ENCODE measurements at regions not wholly inside any gene's neighbourhood (a gene's known extent, or its start where the extent isn't known, plus 50 kb on each side); places are given as distances from the start of the nearest gene placed in this dataset.
"Not testable (repeated sequence)": the region's sequence is repeated elsewhere in the genome, so short reads cannot be mapped to it uniquely, and the experiment has no call there.

GRCh38 chr1:215423288-215423687, 143.8 kb upstream of the KCTD3 start:
- H3K27me3 ChIP-seq (ENCODE audit: low read length), result no peaks in the 10 kb centered on the region
- no peak overlapping the region for H2AFZ ChIP-seq (ENCODE audit: low read length)
- no peaks in the 10 kb centered on the region for H3K9me3 ChIP-seq (ENCODE audit: low read length)
- H3K27ac ChIP-seq (ENCODE audit: low read length), result no peak overlapping the region
- H3K9ac ChIP-seq (ENCODE audit: low read length), result no peak overlapping the region
- intact Hi-C loops (cut with micrococcal nuclease), result loop anchor here (5.0 kb wide), 1 partner anchor 151 kb away; no protein-coding TSS in a partner anchor
- CTCF ChIA-PET, result no interaction called here
- no peak overlapping the region for H3K4me3 ChIP-seq (ENCODE audit: low read length)
- no peaks in the 10 kb centered on the region for H3F3A ChIP-seq (ENCODE audit: low read length, unreplicated experiment)
- no TSS peak for BruUV-seq (replicated peaks)
- H3K9me2 ChIP-seq (replicated peaks; ENCODE audit: low read length), result no peaks in the 10 kb centered on the region
- H4K20me1 ChIP-seq (ENCODE audit: low read length), result no peaks in the 10 kb centered on the region
- ATAC-seq (no peak), DNase-seq (no peak)
- no peaks in the 10 kb centered on the region for H3K36me3 ChIP-seq (ENCODE audit: low read depth, low read length)
- TF ChIP-seq CTCF (conservative IDR thresholded peaks at IDR 0.05; ENCODE audit: low read depth, low read length), result no peak
- no peak for TF ChIP-seq EZH2phosphoT487 (IDR thresholded peaks at IDR 0.05; ENCODE audit: borderline replicate concordance, low read length)
- no peak for TF ChIP-seq EZH2 (IDR thresholded peaks at IDR 0.05; ENCODE audit: low read length, unreplicated experiment)
- POLR2A ChIA-PET (ENCODE audit: unreplicated experiment), result no interaction called here
- H3K79me2 ChIP-seq (ENCODE audit: low read length), result no peaks in the 10 kb centered on the region
- H3K4me1 ChIP-seq (ENCODE audit: insufficient read depth, low read length), result peaks cover 32% of the 10 kb centered on the region
- no peak overlapping the region for H3K4me2 ChIP-seq (ENCODE audit: low read length)

- Histone ChIP-seq H3K9me3 (ENCODE audit: low read length) (no peaks in the 10 kb centered on the region), H3K9ac (ENCODE audit: low read length) (no peak overlapping the region), H3K4me3 (ENCODE audit: low read length) (no peak overlapping the region), H3K79me2 (ENCODE audit: low read length) (no peaks in the 10 kb centered on the region), H3K4me2 (ENCODE audit: low read length) (no peak overlapping the region), H3K9me2 (replicated peaks; ENCODE audit: low read length) (no peaks in the 10 kb centered on the region), H2AFZ (ENCODE audit: low read length) (no peak overlapping the region), H3K27me3 (ENCODE audit: low read length) (no peaks in the 10 kb centered on the region), H4K20me1 (ENCODE audit: low read length) (no peaks in the 10 kb centered on the region), H3K27ac (ENCODE audit: low read length) (no peak overlapping the region), H3K4me1 (ENCODE audit: insufficient read depth, low read length) (peaks cover 21% of the 10 kb centered on the region), H3F3A (ENCODE audit: low read length, unreplicated experiment) (no peaks in the 10 kb centered on the region), H3K36me3 (ENCODE audit: low read depth, low read length) (no peaks in the 10 kb centered on the region)
- ChIA-PET POLR2A (ENCODE audit: unreplicated experiment) (no interaction called here), CTCF (no interaction called here)
- ATAC-seq (no peak), DNase-seq (no peak)
- no TSS peak for BruUV-seq (replicated peaks)
- intact Hi-C loops (cut with micrococcal nuclease), result no loop called here
- TF ChIP-seq EZH2 (IDR thresholded peaks at IDR 0.05; ENCODE audit: low read length, unreplicated experiment) (no peak), CTCF (conservative IDR thresholded peaks at IDR 0.05; ENCODE audit: low read depth, low read length) (no peak), EZH2phosphoT487 (IDR thresholded peaks at IDR 0.05; ENCODE audit: borderline replicate concordance, low read length) (no peak)
Measured at GRCh38 chr1:215425138-215425537, 142.0 kb upstream of the KCTD3 start.

GRCh38 chr1:215426101-215426500, 141.0 kb upstream of the KCTD3 start:
- Histone ChIP-seq H3K9me2 (replicated peaks; ENCODE audit: low read length) (no peaks in the 10 kb centered on the region), H3K79me2 (ENCODE audit: low read length) (no peaks in the 10 kb centered on the region), H3K9ac (ENCODE audit: low read length) (no peak overlapping the region), H3K36me3 (ENCODE audit: low read depth, low read length) (no peaks in the 10 kb centered on the region), H3K4me3 (ENCODE audit: low read length) (no peak overlapping the region), H3F3A (ENCODE audit: low read length, unreplicated experiment) (no peaks in the 10 kb centered on the region), H3K27me3 (ENCODE audit: low read length) (no peaks in the 10 kb centered on the region), H4K20me1 (ENCODE audit: low read length) (no peaks in the 10 kb centered on the region), H3K4me2 (ENCODE audit: low read length) (no peak overlapping the region), H3K4me1 (ENCODE audit: insufficient read depth, low read length) (peaks cover 20% of the 10 kb centered on the region), H3K9me3 (ENCODE audit: low read length) (no peaks in the 10 kb centered on the region), H3K27ac (ENCODE audit: low read length) (no peak overlapping the region), H2AFZ (ENCODE audit: low read length) (no peak overlapping the region)
- no TSS peak for BruUV-seq (replicated peaks)
- ChIA-PET CTCF (no interaction called here), POLR2A (ENCODE audit: unreplicated experiment) (no interaction called here)
- DNase-seq (peak; percentile 84), ATAC-seq (peak; percentile 87)
- TF ChIP-seq CTCF (conservative IDR thresholded peaks at IDR 0.05; ENCODE audit: low read depth, low read length) (no peak), EZH2phosphoT487 (IDR thresholded peaks at IDR 0.05; ENCODE audit: borderline replicate concordance, low read length) (no peak), EZH2 (IDR thresholded peaks at IDR 0.05; ENCODE audit: low read length, unreplicated experiment) (no peak)
- intact Hi-C loops (cut with micrococcal nuclease), result no loop called here

- intact Hi-C loops (cut with micrococcal nuclease); POLR2A ChIA-PET (ENCODE audit: unreplicated experiment); H3K36me3 ChIP-seq (ENCODE audit: low read depth, low read length); H3K4me3 ChIP-seq (ENCODE audit: low read length); H3K9ac ChIP-seq (ENCODE audit: low read length); H3K4me2 ChIP-seq (ENCODE audit: low read length); H2AFZ ChIP-seq (ENCODE audit: low read length); H3K9me3 ChIP-seq (ENCODE audit: low read length); BruUV-seq (replicated peaks); H3F3A ChIP-seq (ENCODE audit: low read length, unreplicated experiment); H4K20me1 ChIP-seq (ENCODE audit: low read length); H3K9me2 ChIP-seq (replicated peaks; ENCODE audit: low read length); H3K79me2 ChIP-seq (ENCODE audit: low read length); ATAC-seq; H3K4me1 ChIP-seq (ENCODE audit: insufficient read depth, low read length); H3K27me3 ChIP-seq (ENCODE audit: low read length); H3K27ac ChIP-seq (ENCODE audit: low read length); DNase-seq; CTCF ChIA-PET: not testable (repeated sequence)
Measured at GRCh38 chr1:215432483-215433227, 134.4 kb upstream of the KCTD3 start.

Data from PC-3 (cell line).